Endothelial cell of umbilical vein (primary cell): ENCODE measurements at regions not wholly inside any gene's neighbourhood (a gene's known extent, or its start where the extent isn't known, plus 50 kb on each side); places are given as distances from the start of the nearest gene placed in this dataset.

ENCODE experiments used
- BruUV-seq: library from RNA; stranded (reverse); fragments of 400-500 nt; replicated peaks from 2 replicates; lab custom pipeline; 2021; lab: Mats Ljungman, UMichigan
- CTCF ChIA-PET: fragments of 300-600, 350-600 bp; sonication (Branson Sonifier 250); formaldehyde crosslinking; loops from one replicate; lab custom pipeline; 2021; ENCODE audit warnings: antibody characterized with exemption, inconsistent platforms; lab: Charles Lee
- POLR2A ChIA-PET: fragments of 300-600, 350-600 bp; sonication (Branson Sonifier 250); formaldehyde crosslinking; loops from one replicate; lab custom pipeline; 2021; ENCODE audit warnings: antibody characterized with exemption, inconsistent platforms; lab: Charles Lee
- DNase-seq: peaks from one replicate; pipeline ENCODE4 v3.0.0-alpha.2; 2011; ENCODE audit warnings: low read depth, low spot score
- FAIRE-seq: peaks from 2 replicates; lab custom pipeline; 2011; peaks lifted over from hg19 to GRCh38; lab: Jason Lieb, UNC
- H2AFZ ChIP-seq: 2 replicates; pipeline ENCODE4 v1.6.0; 2012; ENCODE audit warnings: low read depth, low read length, control low read depth, inconsistent platforms
- H3K27ac ChIP-seq: 2 replicates; pipeline ENCODE4 v1.5.1; 2011; ENCODE audit warnings: low read depth, mild to moderate bottlenecking, control low read depth, low read length, moderate library complexity; ENCODE audit not compliant: insufficient read depth
- H3K27me3 ChIP-seq, 2 experiments: 2 replicates each; pipeline versions ENCODE4 v1.6.0 to v1.6.1; 2011; ENCODE audit warnings: low read length in 2 of 2, mixed read lengths in 1 of 2; ENCODE audit not compliant: control insufficient read depth in 2 of 2, insufficient read depth in 2 of 2
- H3K36me3 ChIP-seq, 2 experiments: 2 replicates in 1 of 2; 3 replicates in 1 of 2; pipeline ENCODE4 v1.5.1; 2011; ENCODE audit warnings: low read length in 2 of 2, mild to moderate bottlenecking in 1 of 2, moderate library complexity in 1 of 2; ENCODE audit not compliant: control insufficient read depth in 2 of 2, insufficient read depth in 2 of 2; ENCODE audit errors: extremely low read depth in 1 of 2
- H3K4me1 ChIP-seq: 3 replicates; pipeline ENCODE4 v1.5.1; 2011; ENCODE audit warnings: mild to moderate bottlenecking, low read length; ENCODE audit not compliant: control insufficient read depth, insufficient read depth; ENCODE audit errors: extremely low read depth
- H3K4me2 ChIP-seq: 2 replicates; pipeline ENCODE4 v1.6.1; 2011; ENCODE audit warnings: low read length, control low read depth, mixed read lengths; ENCODE audit not compliant: insufficient read depth
- H3K4me3 ChIP-seq, 3 experiments: fragments of 200-600 bp in 1 of 3; sonication (generic), shearing (Covaris generic) in 1 of 3; replicated peaks in 1 of 3; 2 replicates each; pipeline ENCODE4 v1.5.1; 2011 to 2016; ENCODE audit warnings: control low read depth in 3 of 3, low read length in 3 of 3, mild to moderate bottlenecking in 2 of 3, inconsistent platforms in 1 of 3, low read depth in 1 of 3, moderate library complexity in 1 of 3; ENCODE audit not compliant: insufficient read depth in 1 of 3
- H3K79me2 ChIP-seq: 2 replicates; pipeline ENCODE4 v1.6.0; 2012; ENCODE audit warnings: low read length, inconsistent platforms; ENCODE audit not compliant: control insufficient read depth, insufficient read depth
- H3K9ac ChIP-seq: replicated peaks from 2 replicates; pipeline ENCODE3; 2011; ENCODE audit warnings: low read length, control low read depth; ENCODE audit not compliant: insufficient read depth; ENCODE audit errors: extremely low read depth
- H3K9me1 ChIP-seq: replicated peaks from 3 replicates; pipeline ENCODE4 v1.6.0; 2011; ENCODE audit warnings: mild to moderate bottlenecking, low read length; ENCODE audit not compliant: control insufficient read depth, insufficient read depth; ENCODE audit errors: extremely low read depth
- H3K9me3 ChIP-seq: replicated peaks from 2 replicates; pipeline ENCODE4 v1.5.1; 2012; ENCODE audit warnings: low read length, inconsistent platforms; ENCODE audit not compliant: control insufficient read depth, insufficient read depth
- H4K20me1 ChIP-seq: replicated peaks from 2 replicates; pipeline ENCODE3; 2011; ENCODE audit warnings: mild to moderate bottlenecking, low read length; ENCODE audit not compliant: control insufficient read depth, insufficient read depth; ENCODE audit errors: extremely low read depth
- FOS ChIP-seq: IDR thresholded peaks from 2 replicates; pipeline ENCODE4 v1.6.1; 2011; ENCODE audit warnings: mild to moderate bottlenecking, low read length, moderate library complexity, borderline replicate concordance; ENCODE audit not compliant: insufficient read depth
- MYC ChIP-seq: IDR thresholded peaks from one replicate; pipeline ENCODE4 v1.6.1; 2011; ENCODE audit warnings: mild to moderate bottlenecking, low read depth, low read length
- POLR2AphosphoS5 ChIP-seq: IDR thresholded peaks from 2 replicates; pipeline ENCODE4 v1.6.1; 2012; ENCODE audit warnings: low read depth, mild to moderate bottlenecking, control low read depth, low read length, moderate library complexity; ENCODE audit not compliant: insufficient read depth
- dilution Hi-C: fragments of 300-500 bp; cut with MboI; formaldehyde crosslinking; loops from one replicate; pipeline ENCODE4 v1.15.0; 2019; ENCODE audit warnings: low sequenced_read_pairs; ENCODE audit not compliant: extremely low pct_ligation_motif_present
- intact Hi-C: fragments of 100-400 bp; cut with micrococcal nuclease; formaldehyde crosslinking; loops from one replicate; pipeline ENCODE4 v1.10.0; 2022
- TF ChIP-seq, protein P1 (sequence below), 2 donors: IDR thresholded peaks; 1 replicate in 1 of 2; 2 replicates in 1 of 2; pipeline ENCODE4 v1.5.1; 2011; ENCODE audit warnings: low read length in 2 of 2, mild to moderate bottlenecking in 2 of 2, moderate library complexity in 2 of 2, control low read depth in 1 of 2, inconsistent platforms in 1 of 2, low read depth in 1 of 2; ENCODE audit not compliant: insufficient read depth in 1 of 2; ENCODE audit errors: extremely low read depth in 1 of 2

DNA sequence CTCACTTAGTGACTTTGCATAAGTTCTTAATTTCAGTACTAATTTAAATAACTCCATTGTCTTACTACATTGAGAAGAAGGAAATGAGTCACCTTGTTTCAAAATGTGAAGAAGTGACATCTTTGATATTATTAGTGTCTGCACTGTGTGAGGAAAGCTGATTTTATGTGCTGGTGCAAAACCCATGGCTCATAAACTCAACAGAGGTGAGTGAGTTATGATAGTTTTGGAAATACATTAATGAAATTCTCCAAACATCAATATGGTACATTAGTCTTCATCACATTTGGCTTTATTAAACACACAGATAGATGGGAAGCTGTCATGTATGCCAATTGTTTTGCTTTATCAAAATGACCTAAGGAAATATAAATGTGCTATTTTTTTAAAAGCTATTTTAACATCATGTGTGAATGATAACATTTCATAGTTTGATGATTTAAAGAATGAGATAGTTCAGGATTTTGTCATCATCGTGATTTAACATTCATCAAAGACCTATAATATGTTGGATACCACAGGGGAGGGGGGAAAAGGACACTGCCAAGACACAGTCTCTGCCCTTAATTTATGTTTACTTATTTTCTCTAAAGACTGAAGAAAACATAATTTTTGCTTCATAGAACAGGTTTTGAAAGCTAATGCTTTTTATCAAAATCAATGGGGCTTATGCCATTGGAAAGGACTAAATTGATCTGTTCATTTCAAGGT is 902.3 kb upstream of the SLITRK1 start:
- Histone ChIP-seq H3K9me3 (peaks cover 4% of the 10 kb centered on the region), H3K4me3 (no peak overlapping the region), H4K20me1 (no peaks in the 10 kb centered on the region), H3K9me1 (no peaks in the 10 kb centered on the region), H3K4me2 (no peak overlapping the region), H3K4me1 (no peaks in the 10 kb centered on the region), H3K36me3 (no peaks in the 10 kb centered on the region), H3K27me3 (no peaks in the 10 kb centered on the region), H3K79me2 (no peaks in the 10 kb centered on the region), H3K27ac (no peak overlapping the region), H3K9ac (no peak overlapping the region), H2AFZ (no peak overlapping the region)
- no peak for DNase-seq
- no peak for TF ChIP-seq MYC
- no peak for TF ChIP-seq FOS
- TF ChIP-seq, protein P1, sequence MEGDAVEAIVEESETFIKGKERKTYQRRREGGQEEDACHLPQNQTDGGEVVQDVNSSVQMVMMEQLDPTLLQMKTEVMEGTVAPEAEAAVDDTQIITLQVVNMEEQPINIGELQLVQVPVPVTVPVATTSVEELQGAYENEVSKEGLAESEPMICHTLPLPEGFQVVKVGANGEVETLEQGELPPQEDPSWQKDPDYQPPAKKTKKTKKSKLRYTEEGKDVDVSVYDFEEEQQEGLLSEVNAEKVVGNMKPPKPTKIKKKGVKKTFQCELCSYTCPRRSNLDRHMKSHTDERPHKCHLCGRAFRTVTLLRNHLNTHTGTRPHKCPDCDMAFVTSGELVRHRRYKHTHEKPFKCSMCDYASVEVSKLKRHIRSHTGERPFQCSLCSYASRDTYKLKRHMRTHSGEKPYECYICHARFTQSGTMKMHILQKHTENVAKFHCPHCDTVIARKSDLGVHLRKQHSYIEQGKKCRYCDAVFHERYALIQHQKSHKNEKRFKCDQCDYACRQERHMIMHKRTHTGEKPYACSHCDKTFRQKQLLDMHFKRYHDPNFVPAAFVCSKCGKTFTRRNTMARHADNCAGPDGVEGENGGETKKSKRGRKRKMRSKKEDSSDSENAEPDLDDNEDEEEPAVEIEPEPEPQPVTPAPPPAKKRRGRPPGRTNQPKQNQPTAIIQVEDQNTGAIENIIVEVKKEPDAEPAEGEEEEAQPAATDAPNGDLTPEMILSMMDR (IDR thresholded peaks at IDR 0.05; ENCODE audit: extremely low read depth in 1 of 2, insufficient read depth in 1 of 2, low read depth in 1 of 2, low read length in 2 of 2): no peak
- dilution Hi-C loops: no loop called here
- intact Hi-C loops: no loop called here
- ChIA-PET POLR2A (no interaction called here), CTCF (no interaction called here)
- FAIRE-seq: no peak
- no TSS peak for BruUV-seq

DNA sequence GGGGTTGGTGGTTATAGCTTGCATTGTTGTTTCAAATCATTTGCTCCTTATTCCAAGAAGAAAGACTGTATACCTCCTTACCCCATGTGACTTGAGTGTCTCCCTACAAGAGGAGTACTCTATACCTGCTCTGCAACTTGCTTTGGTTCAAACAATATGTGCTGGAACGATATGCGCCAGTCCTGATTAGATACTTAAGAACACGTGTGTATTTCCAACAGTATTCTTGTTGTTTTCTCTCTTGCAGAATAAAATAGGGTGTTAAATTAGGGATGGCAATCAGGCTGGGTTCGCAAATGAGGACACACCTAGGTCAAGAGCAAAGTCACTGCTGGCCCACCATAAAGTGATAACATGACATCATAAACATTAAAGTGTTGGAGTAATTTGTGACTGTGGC is 895.0 kb upstream of the SLITRK1 start:
- DNase-seq: no peak
- H4K20me1 ChIP-seq: no peaks in the 10 kb centered on the region
- no peak overlapping the region for H3K4me3 ChIP-seq
- H3K79me2 ChIP-seq: no peaks in the 10 kb centered on the region
- no peak overlapping the region for H3K9ac ChIP-seq
- ChIA-PET POLR2A (no interaction called here), CTCF (no interaction called here)
- FAIRE-seq: no peak
- H3K36me3 ChIP-seq: no peaks in the 10 kb centered on the region
- no peaks in the 10 kb centered on the region for H3K9me1 ChIP-seq
- no peaks in the 10 kb centered on the region for H3K4me1 ChIP-seq
- peaks cover 2% of the 10 kb centered on the region for H3K9me3 ChIP-seq
- no peak overlapping the region for H2AFZ ChIP-seq
- intact Hi-C loops (no loop called here), dilution Hi-C loops (no loop called here)
- no peaks in the 10 kb centered on the region for H3K27me3 ChIP-seq
- no peak overlapping the region for H3K4me2 ChIP-seq
- BruUV-seq: no TSS peak
- TF ChIP-seq POLR2AphosphoS5: no peak
- TF ChIP-seq MYC: no peak
- no peak for TF ChIP-seq FOS
- no peak overlapping the region for H3K27ac ChIP-seq
